ENCODE measurements at regions not wholly inside any gene's neighbourhood (a gene's known extent, or its start where the extent isn't known, plus 50 kb on each side); places are given as distances from the start of the nearest gene placed in this dataset.
A peak's percentile ranks its signal among the peaks of the same experiment; 100 is the strongest.
"Not testable (repeated sequence)": the region's sequence is repeated elsewhere in the genome, so short reads cannot be mapped to it uniquely, and the experiment has no call there.

DNA sequence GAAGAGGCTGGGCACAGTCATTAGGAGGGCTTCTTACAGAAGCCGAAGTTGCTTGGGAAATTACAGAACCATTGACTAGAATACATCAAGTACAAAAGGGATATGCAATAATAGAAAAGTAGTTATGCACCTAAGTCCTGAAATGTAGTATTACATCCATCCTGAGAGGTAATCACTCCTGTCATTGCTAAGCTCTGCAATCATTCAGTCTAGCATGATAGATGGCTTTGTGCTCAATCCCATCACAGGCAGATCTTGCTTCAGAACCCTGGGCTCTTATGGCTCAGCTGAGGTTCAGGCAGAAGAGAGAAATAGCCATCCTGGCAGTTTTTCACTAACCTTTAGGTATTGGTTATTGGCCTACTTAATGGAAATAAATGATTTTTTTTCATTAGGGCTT lies 231.7 kb upstream of the AFF2 start:
- DNase-seq = no peak

DNA sequence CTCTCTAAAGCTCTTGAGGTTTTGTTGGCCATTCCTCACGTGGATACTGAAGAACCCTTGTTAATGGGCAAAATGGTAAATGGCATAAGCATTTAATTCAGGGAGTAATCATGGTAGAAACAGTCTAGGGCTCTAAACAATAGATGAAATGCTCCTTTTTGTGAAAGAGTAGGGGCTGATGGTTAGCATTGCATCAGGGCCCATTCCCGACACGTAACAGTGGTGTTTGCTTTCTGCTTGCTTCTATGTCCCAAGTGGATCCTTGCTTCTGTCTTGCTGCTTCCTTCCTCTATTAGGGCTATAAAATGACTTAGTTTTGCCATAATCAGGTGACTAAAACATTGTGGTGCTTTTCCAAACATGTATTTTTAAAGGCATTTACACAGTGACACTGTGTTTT lies 230.9 kb upstream of the AFF2 start:
- no peak for DNase-seq

DNA sequence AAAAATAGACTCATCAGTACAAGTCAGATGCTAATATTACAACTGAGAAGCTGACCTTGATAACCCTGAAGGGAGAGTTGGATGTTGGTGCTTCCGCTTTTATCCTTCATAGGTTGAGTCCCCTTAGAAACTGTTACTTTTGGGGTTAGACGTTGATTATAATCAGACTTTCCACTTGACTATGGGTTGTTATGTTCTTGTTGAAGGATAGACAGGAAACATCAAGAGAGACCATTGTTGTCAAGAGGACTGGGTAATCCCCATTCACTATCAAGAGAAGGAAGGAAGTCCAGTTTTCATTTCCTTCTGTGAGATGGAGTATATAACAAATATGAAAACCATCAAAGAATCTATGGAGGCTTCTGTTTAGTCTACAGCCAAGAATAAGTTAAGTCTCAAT lies 229.9 kb upstream of the AFF2 start:
- DNase-seq = no peak

DNA sequence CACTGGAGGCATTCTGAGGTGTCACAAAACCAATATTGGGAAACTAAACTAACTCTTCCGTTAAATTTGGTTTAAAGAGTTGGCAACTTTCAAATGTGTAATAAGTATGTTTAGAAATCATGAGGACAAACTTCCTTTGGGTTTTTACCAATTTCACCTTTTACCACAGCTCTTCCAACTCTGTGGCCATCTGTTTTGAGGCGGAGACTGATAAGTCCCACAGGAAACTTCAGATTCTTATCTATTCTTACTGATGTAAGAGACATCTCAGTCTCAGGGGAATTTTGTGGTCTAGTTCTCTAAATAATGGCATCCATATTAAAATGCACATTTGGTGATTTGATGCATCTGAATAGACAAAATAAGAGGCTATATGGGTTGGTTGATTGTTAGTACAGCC lies 229.2 kb upstream of the AFF2 start:
- no peak for DNase-seq

DNA sequence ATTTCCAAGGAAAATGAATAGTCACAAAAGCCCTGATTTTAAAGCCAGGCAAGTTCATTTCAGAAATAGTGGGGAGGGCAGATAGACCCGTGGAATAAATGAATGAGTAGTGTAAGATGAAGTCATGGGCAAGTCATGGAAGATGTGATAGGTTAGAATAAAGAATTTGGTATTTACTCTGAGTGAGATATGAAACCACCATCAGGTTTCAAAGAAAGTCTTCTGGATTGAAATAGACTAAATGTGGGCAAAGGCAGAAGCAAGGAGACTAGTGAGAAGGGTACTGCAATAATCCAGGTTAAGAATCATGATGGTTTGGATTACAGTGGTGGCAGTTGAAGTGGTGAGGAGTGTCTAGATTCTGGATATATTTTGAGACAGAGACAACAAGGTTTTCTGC lies 218.5 kb upstream of the AFF2 start:
- DNase-seq = no peak

DNA sequence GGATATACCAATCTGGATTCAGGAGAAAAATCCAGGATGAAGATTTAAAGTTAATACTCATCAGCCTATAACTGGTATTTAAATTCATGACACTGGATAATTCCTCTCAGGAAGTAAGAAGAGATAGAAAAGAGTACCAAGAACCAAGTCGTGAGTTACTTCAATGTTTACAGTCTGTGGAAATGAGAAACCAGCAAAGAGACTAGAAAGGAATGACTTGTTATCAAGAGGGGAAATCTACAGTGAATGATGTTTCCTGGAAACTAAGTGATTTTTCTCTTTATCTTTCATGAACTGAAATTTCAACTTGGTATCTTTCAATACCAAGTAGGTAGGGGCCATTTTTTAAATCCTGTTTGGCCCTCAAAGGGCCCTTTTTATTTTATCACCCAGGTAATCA lies 217.9 kb upstream of the AFF2 start:
- no peak for DNase-seq

DNA sequence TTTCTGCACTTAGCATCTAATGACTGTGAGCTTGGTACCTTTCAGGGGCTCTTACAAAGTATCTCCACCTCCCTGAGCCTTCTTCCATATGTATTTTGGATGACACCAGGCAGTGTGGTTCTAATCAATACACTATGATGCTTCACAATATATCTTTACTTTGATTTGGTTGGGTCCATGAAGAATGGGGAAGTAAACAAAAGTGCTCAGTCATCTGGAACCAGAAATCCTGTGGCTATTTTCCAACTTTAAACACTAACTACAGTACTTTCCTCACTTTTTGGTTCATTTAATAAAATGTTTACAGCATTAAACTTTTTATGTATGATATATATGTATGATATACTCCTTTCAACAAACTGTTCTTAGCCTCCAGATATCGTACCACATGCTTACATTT lies 216.4 kb upstream of the AFF2 start:
- DNase-seq = no peak

DNA sequence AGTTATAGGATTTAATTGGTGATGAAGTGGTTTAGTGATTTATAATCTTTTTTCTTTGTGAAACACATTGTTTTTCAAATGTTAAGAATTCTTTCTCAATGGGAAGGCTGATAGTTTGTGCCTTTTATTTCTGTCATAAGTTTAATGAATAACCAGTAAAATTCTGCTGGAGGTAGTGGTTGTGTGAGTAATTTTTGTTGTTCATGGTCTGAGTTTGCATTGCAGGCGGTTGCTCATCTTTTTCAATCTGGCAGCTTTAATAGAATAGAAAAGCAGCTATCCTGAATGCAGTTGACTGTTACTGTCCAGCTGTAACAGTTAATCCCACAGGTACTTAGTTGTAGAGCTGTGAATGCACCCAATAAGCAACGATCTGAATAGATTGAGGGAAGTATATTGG lies 215.6 kb upstream of the AFF2 start:
- no peak for DNase-seq

DNA sequence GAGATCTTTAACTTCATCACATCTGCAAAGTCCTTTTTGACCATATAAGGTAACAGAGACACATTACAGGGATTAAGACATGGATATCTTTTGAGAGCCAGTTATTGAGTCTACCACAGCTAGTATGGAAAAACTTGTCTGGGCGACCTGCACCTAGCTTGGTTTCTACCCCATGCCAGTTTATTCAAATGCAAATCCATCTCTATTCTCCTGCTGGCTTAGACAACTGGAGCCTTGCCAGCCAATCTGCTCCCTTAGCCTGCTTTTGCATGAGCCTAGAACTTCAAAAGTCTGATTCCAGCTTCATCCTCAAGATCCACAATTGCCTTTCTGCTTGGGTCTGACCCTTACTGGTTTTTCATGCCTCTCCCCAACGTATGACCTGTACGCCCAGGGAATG lies 212.0 kb upstream of the AFF2 start:
- no peak for DNase-seq

DNA sequence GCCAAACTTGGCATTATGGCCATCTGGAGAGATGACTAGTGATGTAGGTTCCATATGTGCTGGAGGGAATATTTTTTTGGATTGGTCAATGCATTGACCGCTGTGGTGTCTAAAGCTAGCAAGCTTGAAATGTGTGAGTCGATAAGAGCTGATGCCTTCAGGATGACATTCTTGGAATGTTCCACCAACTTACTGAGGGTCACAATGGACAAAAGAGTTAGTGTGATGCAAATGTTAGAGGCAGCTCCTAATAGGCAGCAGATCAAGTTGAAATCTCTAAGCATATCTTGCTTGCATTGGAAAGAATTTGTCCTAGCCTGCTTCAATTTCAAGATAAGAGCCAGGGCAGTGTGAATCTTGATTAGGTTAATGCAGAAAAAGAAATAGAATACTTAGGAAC lies 210.4 kb upstream of the AFF2 start:
- DNase-seq = no peak

DNA sequence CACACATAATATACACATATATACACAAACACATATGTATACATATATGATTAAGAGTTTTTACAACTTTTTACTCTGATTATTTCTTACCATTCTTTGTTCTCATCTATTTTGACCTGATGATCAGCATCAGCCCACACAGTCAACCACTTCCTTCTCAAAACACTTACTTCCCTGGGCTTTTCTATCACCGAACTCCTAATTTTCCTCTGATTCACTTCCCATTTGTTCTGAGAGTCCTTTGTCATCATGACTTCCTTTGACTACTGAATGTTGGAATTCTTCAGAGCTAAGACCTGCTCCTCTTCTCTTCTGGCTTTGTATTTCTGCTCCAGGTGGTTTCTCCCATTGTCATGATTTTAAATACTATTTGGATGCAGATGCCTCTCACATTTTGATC lies 209.5 kb upstream of the AFF2 start:
- no peak for DNase-seq

DNA sequence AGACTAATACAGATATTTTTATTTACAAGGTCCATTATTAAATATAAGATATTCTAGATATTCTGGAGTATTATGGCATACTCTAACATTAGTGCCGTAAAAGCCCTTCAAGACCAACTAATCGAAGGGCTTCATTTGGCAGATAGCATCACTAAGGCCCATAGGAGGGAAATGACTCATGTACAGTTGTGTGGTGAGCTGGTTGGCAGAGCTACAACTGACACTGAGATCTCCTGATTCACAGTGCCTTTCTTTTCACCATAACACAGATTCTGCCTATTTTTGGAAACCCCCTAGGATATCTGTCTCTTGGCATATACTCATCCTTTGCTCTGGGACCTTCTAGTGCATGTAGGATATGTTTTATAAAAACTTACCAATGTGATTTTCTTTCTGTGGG lies 201.7 kb upstream of the AFF2 start:
- DNase-seq = no peak

DNA sequence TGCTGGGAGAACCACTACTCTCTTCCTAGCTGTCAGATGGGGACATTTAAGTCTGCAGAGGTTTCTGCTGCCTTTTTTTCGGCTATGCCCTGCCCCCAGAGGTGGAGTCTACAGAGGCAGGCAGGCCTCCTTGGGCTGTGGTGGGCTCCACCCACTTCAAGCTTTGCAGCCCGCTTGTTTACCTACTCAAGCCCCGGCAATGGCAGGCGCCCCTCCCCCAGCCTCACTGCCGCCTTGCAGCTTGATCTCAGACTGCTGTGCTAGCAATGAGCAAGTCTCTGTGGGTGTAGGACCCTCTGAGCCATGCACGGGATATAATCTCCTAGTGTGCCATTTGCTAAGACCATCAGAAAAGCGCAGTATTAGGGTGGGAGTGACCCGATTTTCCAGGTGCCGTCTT lies 195.2 kb upstream of the AFF2 start:
- DNase-seq = not testable (repeated sequence)

DNA sequence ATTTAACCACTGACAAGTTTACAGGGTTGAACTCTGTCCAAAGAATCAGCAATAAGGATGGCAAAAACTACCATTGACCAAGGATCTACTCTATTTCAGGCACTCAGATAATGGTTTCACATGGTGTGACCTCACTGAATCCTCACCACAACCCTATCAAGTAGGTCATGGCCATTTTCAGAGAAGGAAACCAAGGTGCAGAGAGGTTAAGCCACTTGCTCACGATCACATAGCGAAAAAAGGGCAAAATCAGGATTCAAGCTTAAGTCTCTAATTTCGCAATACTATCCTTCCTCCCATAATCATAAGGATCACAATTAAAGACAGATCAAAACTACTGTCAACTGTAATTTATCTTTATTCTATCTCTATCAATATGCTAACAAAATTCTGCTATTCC lies 191.0 kb upstream of the AFF2 start:
- no peak for DNase-seq

DNA sequence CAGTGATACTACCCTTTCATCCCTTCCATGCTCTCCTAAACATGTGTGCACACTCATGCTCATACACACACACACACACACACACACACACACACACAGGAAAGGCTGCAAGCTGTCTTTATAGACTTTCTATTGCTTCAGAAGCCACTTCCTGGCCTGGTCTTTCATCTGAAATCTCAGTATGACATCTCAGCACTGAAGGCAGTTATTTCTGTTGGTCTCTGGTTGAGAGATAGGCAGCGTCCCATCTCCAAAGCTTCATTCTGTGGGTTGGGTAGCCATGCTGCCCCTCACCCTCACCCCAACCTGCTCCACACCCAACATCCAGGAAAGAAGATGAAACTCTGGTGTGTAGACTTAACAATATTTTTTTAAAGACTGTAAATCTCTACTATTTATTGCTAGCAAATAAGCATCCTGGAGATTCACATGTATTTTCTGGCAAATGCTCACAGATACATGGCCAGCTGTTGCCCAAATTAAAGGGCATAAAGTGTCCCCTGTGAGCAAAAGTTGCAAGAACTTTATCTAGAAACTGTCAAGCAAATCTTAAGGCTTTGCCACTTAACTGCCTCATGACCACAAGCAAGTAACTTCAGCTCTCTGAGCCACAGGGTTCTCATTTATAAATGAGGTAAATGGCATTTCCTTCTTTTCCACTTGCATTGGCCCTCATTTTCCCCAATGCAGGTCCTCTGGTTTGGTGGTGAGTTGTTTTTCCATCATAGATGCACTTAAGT lies 189.8 kb upstream of the AFF2 start:
- DNase-seq = peak in 1 of 2 experiments; percentile 47

DNA sequence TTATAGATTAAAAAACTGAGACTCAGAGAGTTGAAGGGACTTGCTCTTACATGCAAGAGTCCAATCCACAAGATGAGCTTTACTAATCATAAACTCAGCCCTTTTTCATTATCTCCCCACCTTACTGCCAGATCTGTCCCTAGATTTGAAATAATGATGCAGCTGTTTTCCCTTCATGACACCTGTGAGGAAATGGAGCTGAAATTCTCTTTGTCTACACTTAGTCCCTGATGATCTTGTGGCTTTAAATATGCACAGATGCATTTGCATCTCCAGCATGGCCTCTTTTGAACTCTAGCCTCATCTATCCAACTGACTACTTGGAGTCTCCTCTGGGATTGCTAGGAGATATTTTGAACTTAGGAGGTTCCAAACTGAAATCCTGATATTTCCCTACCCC lies 188.9 kb upstream of the AFF2 start:
- DNase-seq = no peak

DNA sequence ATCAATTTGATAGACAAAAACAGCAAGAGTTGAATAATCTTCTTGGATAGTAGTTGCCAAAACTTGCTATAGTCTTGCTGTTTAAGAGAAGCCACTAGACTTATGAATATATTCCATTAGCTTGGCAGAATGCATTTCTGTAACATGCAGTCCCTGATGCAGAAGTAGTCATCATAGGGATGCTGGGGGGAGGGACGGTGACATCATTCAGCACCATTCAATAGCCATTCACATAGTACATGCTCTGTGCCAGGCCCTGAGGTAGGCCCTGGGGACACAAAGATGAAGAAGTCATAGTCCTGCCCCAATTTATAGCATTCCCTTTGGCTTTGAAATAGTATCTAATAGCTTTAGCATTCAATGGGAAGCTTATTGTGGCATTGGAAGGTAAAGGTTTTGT lies 185.5 kb upstream of the AFF2 start:
- DNase-seq = no peak

DNA sequence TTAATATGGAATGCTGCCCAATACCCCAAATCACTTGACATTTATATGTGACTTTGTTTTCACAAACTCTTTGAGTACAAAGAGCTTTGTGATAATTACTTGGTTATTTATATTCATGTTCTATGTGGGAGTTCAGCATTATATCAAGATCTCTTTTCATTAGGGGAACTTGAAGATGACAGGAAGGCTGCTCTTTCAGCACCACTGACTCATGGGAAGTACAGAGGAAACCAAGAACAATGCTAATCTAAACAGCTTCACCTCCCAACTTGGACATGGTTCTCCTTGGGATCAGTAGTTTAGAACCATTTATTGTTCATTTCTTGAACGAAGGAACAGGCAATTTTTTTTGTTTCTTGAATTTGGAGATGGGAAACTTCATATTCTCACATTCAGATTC lies 184.0 kb upstream of the AFF2 start:
- DNase-seq = no peak

DNA sequence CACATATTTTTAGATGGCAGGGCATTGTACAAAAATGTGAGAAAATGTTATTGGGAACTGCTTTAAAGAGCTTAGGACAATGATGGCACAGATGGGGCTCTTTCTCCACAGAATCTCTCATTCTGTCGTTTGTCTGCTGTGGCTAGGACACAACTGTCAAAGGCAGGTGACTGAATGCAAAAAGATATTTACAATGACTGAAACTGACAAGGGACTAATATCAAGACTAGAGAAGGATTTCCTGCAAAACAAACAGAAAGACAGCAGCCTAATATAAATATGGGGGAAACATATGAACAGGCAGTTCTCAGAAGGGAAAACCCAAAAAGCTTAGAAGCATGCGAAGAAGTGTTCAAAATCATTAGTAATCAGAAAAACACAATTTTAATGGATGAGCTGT lies 177.5 kb upstream of the AFF2 start:
- DNase-seq = no peak

DNA sequence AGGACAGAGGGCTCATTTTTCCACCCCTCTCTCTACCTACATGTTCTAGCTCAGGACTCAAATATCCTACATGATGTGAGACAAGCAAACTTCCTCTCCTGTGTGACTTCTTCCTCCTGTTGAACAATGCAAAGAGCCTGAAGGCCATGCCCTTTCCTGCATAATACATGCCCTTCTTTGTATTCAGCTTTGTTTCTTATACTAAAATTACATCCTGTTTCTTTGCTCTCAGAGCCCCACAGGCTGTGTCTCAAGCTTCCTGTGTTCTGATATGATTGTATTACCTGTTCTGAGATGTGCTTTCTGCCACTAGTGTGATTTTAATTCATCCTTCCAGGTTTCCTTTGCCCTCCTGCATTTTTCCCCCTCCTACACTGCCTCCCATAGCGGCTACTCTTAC lies 166.4 kb upstream of the AFF2 start:
- DNase-seq = no peak

DNA sequence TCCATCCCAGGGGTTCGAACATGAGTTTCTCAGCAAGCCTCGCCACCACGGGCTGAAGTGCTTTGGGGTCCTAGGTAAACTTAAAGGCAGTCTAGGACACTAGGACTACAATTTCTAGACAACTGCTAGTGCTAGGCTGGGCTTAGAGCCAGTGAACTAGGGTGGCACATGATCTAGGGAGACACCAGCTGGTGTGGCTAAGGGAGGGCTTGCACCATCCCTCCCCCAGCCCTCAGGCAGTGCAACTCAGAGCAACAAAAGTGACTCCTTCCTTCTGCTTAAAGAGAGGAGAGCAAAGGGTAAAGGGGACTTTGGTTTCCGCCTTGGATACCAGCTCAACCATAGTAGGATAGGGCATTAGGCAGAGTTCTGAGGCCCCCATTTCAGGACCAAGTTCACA lies 162.5 kb upstream of the AFF2 start:
- no peak for DNase-seq

DNA sequence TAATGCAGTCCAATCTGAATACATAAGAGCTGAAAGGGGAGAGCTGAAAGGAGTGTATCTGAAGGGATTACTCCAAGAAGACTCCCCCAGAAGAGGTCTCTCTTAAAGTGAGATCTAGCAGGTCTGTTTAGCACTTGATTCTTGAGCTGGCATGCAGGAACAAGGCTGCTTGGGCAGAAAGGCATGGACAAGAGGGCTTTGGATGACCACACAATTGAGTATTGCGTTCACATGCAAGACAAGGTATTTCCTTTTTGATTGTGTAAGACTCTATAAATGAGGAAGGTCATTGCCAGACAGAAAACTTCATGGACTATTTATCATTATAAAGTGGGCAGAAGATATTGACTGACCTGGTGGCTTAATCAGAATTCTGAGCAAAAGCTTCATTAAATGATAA lies 145.5 kb upstream of the AFF2 start:
- no peak for DNase-seq

DNA sequence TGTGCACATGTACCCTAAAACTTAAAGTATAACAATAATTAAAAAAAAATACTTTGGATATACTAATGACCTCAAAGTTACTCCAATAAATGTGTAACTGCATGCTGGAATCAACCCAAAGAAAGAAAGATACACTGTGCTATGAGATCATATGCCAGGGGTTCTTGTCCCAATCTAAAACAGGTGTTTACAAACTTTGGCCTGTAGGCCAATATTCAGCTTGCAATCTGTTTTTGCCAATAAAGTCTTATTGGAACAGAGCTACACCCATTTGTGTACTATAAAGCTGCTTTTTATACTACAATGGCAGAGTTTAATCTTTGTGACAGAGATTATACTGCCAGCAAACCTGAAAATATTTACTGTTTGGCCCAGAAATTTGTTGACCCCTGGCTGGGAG lies 138.8 kb upstream of the AFF2 start:
- DNase-seq = no peak

DNA sequence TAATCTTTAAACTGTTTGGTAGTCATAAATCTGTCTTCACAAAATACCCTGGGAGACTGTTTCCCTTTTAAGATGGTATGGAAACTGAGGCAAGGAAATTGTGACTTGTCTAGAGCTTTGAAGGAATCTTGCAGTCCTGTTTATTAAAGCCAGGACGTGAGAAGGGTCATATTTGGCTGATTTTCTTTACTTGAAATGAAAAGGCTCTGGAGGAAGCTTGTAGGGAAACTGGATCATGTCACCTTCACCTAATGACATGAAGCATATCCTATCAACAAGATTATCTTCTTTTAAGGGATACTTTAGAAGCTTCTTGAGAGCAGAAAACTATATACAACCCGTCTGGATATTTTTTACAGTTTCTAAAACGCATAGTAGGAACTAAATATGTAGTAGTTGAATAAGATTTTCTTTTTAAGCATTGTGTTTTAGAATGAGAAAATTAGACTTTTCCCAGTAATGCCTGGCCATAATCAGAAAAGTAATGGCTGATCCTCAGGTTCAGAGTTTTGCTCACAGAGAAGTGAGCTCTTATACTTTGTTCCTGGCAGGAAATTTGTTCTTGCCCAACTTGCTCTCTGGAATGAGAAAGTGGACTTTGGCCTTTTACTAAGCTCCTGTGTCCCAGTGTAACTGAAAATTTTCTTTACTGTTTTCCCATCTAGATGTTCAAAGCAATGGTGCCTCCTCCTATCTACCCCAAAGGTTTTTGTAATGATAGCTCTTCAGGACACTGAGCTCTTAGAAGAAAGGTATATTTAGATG lies 136.8 kb upstream of the AFF2 start:
- DNase-seq = no peak

DNA sequence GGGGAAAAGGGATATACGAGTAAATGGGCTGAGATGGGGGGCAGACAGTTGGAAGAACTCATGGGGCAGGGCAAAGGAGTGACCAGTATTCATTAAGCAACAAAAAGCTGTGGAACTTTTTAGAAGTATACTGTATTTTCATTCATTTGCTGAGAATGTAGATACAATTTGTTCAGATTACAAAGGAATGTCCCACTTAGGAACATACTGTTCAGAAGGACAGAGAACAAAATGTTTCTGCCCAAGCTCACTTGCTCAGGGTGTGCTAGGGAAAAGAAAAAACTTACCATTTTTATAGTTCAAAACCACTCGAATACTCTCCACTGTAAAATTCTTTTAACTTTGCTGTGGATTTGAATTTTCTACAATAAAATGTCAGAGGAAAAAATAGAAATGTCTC lies 135.2 kb upstream of the AFF2 start:
- DNase-seq = no peak

Data from stimulated activated CD4-positive, alpha-beta T cell treated with anti-CD3 and anti-CD28 coated beads, Interleukin-4, amount 100 ng/mL, for 4 hours (primary cell).